ENCODE measurements at regions not wholly inside any gene's neighbourhood (a gene's known extent, or its start where the extent isn't known, plus 50 kb on each side); places are given as distances from the start of the nearest gene placed in this dataset.
"Not testable (repeated sequence)": the region's sequence is repeated elsewhere in the genome, so short reads cannot be mapped to it uniquely, and the experiment has no call there.

GRCh38 chr6:56904068-56904467 is 50.8 kb upstream of the BEND6 start:
- DNase-seq (ENCODE audit: extremely low read depth in 1 of 2, low read depth in 1 of 2) = no peak

GRCh38 chr6:56902641-56903464 is 52.1 kb upstream of the BEND6 start:
- DNase-seq (ENCODE audit: extremely low read depth in 1 of 2, low read depth in 1 of 2) = no peak

- DNase-seq (ENCODE audit: extremely low read depth in 1 of 2, low read depth in 1 of 2) = no peak
Measured at GRCh38 chr6:56900784-56901183, 54.1 kb upstream of the BEND6 start.

- no peak for DNase-seq (ENCODE audit: extremely low read depth in 1 of 2, low read depth in 1 of 2)
Measured at GRCh38 chr6:56899753-56900152, 55.2 kb upstream of the BEND6 start.

GRCh38 chr6:56899311-56899710 is 55.6 kb upstream of the BEND6 start:
- no peak for DNase-seq (ENCODE audit: extremely low read depth in 1 of 2, low read depth in 1 of 2)

GRCh38 chr6:56897789-56898529 is 56.9 kb upstream of the BEND6 start:
- DNase-seq (ENCODE audit: extremely low read depth in 1 of 2, low read depth in 1 of 2) = no peak

- DNase-seq (ENCODE audit: extremely low read depth in 1 of 2, low read depth in 1 of 2) = no peak
Measured at GRCh38 chr6:56891754-56892153, 63.2 kb upstream of the BEND6 start.

GRCh38 chr6:56890683-56891429 is 64.1 kb upstream of the BEND6 start:
- no peak for DNase-seq (ENCODE audit: extremely low read depth in 1 of 2, low read depth in 1 of 2)

GRCh38 chr6:56890066-56890465 is 64.8 kb upstream of the BEND6 start:
- no peak for DNase-seq (ENCODE audit: extremely low read depth in 1 of 2, low read depth in 1 of 2)

- no peak for DNase-seq (ENCODE audit: extremely low read depth in 1 of 2, low read depth in 1 of 2)
Measured at GRCh38 chr6:56889492-56889891, 65.4 kb upstream of the BEND6 start.

- DNase-seq (ENCODE audit: extremely low read depth in 1 of 2, low read depth in 1 of 2) = no peak
Measured at GRCh38 chr6:56888687-56889086, 66.2 kb upstream of the BEND6 start.

GRCh38 chr6:56887086-56887485 is 67.8 kb upstream of the BEND6 start:
- DNase-seq (ENCODE audit: extremely low read depth in 1 of 2, low read depth in 1 of 2) = no peak

GRCh38 chr6:56877922-56878321 is 77.0 kb upstream of the BEND6 start:
- DNase-seq (ENCODE audit: extremely low read depth in 1 of 2, low read depth in 1 of 2) = no peak

- DNase-seq (ENCODE audit: extremely low read depth in 1 of 2, low read depth in 1 of 2) = no peak
Measured at GRCh38 chr6:56875961-56876360, 78.9 kb upstream of the BEND6 start.

- no peak for DNase-seq (ENCODE audit: extremely low read depth in 1 of 2, low read depth in 1 of 2)
Measured at GRCh38 chr6:56875523-56875922, 79.4 kb upstream of the BEND6 start.

GRCh38 chr6:56874328-56874727 is 80.6 kb upstream of the BEND6 start:
- DNase-seq (ENCODE audit: extremely low read depth in 1 of 2, low read depth in 1 of 2) = no peak

- DNase-seq (ENCODE audit: extremely low read depth in 1 of 2, low read depth in 1 of 2) = not testable (repeated sequence)
Measured at GRCh38 chr6:56870053-56870452, 84.9 kb upstream of the BEND6 start.

GRCh38 chr6:56869346-56869745 is 85.6 kb upstream of the BEND6 start:
- DNase-seq (ENCODE audit: extremely low read depth in 1 of 2, low read depth in 1 of 2) = no peak

- DNase-seq (ENCODE audit: extremely low read depth in 1 of 2, low read depth in 1 of 2) = no peak
Measured at GRCh38 chr6:56868687-56869086, 86.2 kb upstream of the BEND6 start.

GRCh38 chr6:56866917-56867522 is 87.9 kb upstream of the BEND6 start:
- no peak for DNase-seq (ENCODE audit: extremely low read depth in 1 of 2, low read depth in 1 of 2)

Data from activated CD8-positive, alpha-beta memory T cell treated with anti-CD3 and anti-CD28 coated beads for 1 hour (primary cell).